Caco-2 (cell line): ENCODE measurements at regions not wholly inside any gene's neighbourhood (a gene's known extent, or its start where the extent isn't known, plus 50 kb on each side); places are given as distances from the start of the nearest gene placed in this dataset.

Experiments
- BruUV-seq: library from RNA; stranded (reverse); fragments of 400-500 nt; replicated peaks from 2 replicates; lab custom pipeline; 2021; lab: Mats Ljungman, UMichigan
- CTCF ChIA-PET: fragments of 300-600 bp; sonication (Branson Sonifier 250); formaldehyde crosslinking; loops from one replicate; lab custom pipeline; 2022; ENCODE audit warnings: antibody characterized with exemption; lab: Charles Lee
- POLR2A ChIA-PET: fragments of 300-600 bp; sonication (Branson Sonifier 250); formaldehyde crosslinking; loops from one replicate; lab custom pipeline; 2022; ENCODE audit warnings: antibody characterized with exemption; lab: Charles Lee
- DNase-seq, 2 experiments: peaks; one replicate each; pipeline versions ENCODE4 v3.0.0 to v3.0.0-alpha.2; 2020 to 2022
- H3K27me3 ChIP-seq: replicated peaks from 2 replicates; pipeline ENCODE4 v1.6.0; 2011; ENCODE audit warnings: low read length; ENCODE audit not compliant: control insufficient read depth, insufficient read depth
- H3K36me3 ChIP-seq: 2 replicates; pipeline ENCODE4 v1.5.1; 2011; ENCODE audit warnings: low read length; ENCODE audit not compliant: control insufficient read depth, insufficient read depth
- H3K4me1 ChIP-seq: fragments of 250-450 bp; sonication (Bioruptor Pico); 2 replicates; pipeline ENCODE4 v1.5.1; 2020; ENCODE audit warnings: mild to moderate bottlenecking
- H3K4me3 ChIP-seq: 2 replicates; pipeline ENCODE4 v1.5.1; 2011; ENCODE audit warnings: low read depth, mild to moderate bottlenecking, control low read depth, low read length
- H3K9me3 ChIP-seq: fragments of 250-450 bp; sonication (Bioruptor Pico); 2 replicates; pipeline ENCODE4 v1.5.1; 2020; ENCODE audit warnings: mild to moderate bottlenecking, moderate library complexity
- H3K27ac Mint-ChIP-seq: one replicate; pipeline ENCODE4 v1.8.0; 2022; ENCODE audit warnings: mixed read lengths; ENCODE audit not compliant: unreplicated experiment
- H3K27me3 Mint-ChIP-seq: one replicate; pipeline ENCODE4 v1.8.0; 2022; ENCODE audit warnings: mixed read lengths; ENCODE audit not compliant: insufficient read depth, unreplicated experiment
- H3K36me3 Mint-ChIP-seq: one replicate; pipeline ENCODE4 v1.8.0; 2022; ENCODE audit warnings: mild to moderate bottlenecking, mixed read lengths; ENCODE audit not compliant: insufficient read depth, unreplicated experiment
- H3K4me1 Mint-ChIP-seq: one replicate; pipeline ENCODE4 v1.8.0; 2022; ENCODE audit warnings: low read depth, mixed read lengths; ENCODE audit not compliant: unreplicated experiment
- H3K4me3 Mint-ChIP-seq: one replicate; pipeline ENCODE4 v1.8.0; 2022; ENCODE audit warnings: mild to moderate bottlenecking, moderate library complexity, mixed read lengths; ENCODE audit not compliant: unreplicated experiment
- H3K9me3 Mint-ChIP-seq: one replicate; pipeline ENCODE4 v1.8.0; 2022; ENCODE audit warnings: mixed read lengths; ENCODE audit not compliant: unreplicated experiment
- CTCF ChIP-seq, 2 experiments: fragments of 200-600 bp in 1 of 2; IDR thresholded peaks; 1 replicate in 1 of 2; 2 replicates in 1 of 2; pipeline versions ENCODE4 v1.5.1 to v1.8.0; 2011 to 2022; ENCODE audit warnings: antibody characterized with exemption in 1 of 2, control low read depth in 1 of 2, inconsistent platforms in 1 of 2, low read depth in 1 of 2, low read length in 1 of 2, mild to moderate bottlenecking in 1 of 2, moderate library complexity in 1 of 2; ENCODE audit not compliant: insufficient read depth in 1 of 2, severe bottlenecking in 1 of 2, unreplicated experiment in 1 of 2
- intact Hi-C: fragments of 100-400 bp; cut with micrococcal nuclease; formaldehyde crosslinking; loops from one replicate; pipeline ENCODE4 v1.10.0; 2022; ENCODE audit not compliant: unreplicated experiment

- ChIA-PET CTCF (no interaction called here), POLR2A (no interaction called here)
- Mint-ChIP-seq H3K27me3 (peaks cover 4% of the 10 kb centered on the region), H3K27ac (no peak overlapping the region), H3K36me3 (no peaks in the 10 kb centered on the region), H3K9me3 (peaks cover 32% of the 10 kb centered on the region), H3K4me1 (no peaks in the 10 kb centered on the region), H3K4me3 (no peak overlapping the region)
- intact Hi-C loops = no loop called here
- Histone ChIP-seq H3K9me3 (no peaks in the 10 kb centered on the region), H3K4me3 (no peak overlapping the region), H3K27me3 (no peaks in the 10 kb centered on the region), H3K4me1 (no peaks in the 10 kb centered on the region), H3K36me3 (no peaks in the 10 kb centered on the region)
- DNase-seq = no peak
- no peak for TF ChIP-seq CTCF (IDR thresholded peaks at IDR 0.05; ENCODE audit: insufficient read depth in 1 of 2, low read depth in 1 of 2, low read length in 1 of 2, severe bottlenecking in 1 of 2, unreplicated experiment in 1 of 2)
- no TSS peak for BruUV-seq
Observed at GRCh38 chr10:130362308-130362761, 226.1 kb downstream of the GLRX3 start.

GRCh38 chr10:130363051-130363450 is 226.9 kb downstream of the GLRX3 start:
- Mint-ChIP-seq H3K27me3 (peaks cover 4% of the 10 kb centered on the region), H3K27ac (no peak overlapping the region), H3K4me3 (no peak overlapping the region), H3K9me3 (peaks cover 32% of the 10 kb centered on the region), H3K4me1 (no peaks in the 10 kb centered on the region), H3K36me3 (no peaks in the 10 kb centered on the region)
- POLR2A ChIA-PET = no interaction called here
- intact Hi-C loops = no loop called here
- H3K9me3 ChIP-seq = no peaks in the 10 kb centered on the region
- H3K4me3 ChIP-seq = no peak overlapping the region
- no peaks in the 10 kb centered on the region for H3K27me3 ChIP-seq
- no peak for TF ChIP-seq CTCF (IDR thresholded peaks at IDR 0.05; ENCODE audit: insufficient read depth in 1 of 2, low read depth in 1 of 2, low read length in 1 of 2, severe bottlenecking in 1 of 2, unreplicated experiment in 1 of 2)
- CTCF ChIA-PET = no interaction called here
- no peaks in the 10 kb centered on the region for H3K36me3 ChIP-seq
- BruUV-seq = no TSS peak
- no peaks in the 10 kb centered on the region for H3K4me1 ChIP-seq
- no peak for DNase-seq

GRCh38 chr10:130363899-130364445 is 227.8 kb downstream of the GLRX3 start:
- Mint-ChIP-seq H3K4me1 (no peaks in the 10 kb centered on the region), H3K9me3 (peaks cover 39% of the 10 kb centered on the region), H3K27me3 (peaks cover 4% of the 10 kb centered on the region), H3K27ac (no peak overlapping the region), H3K4me3 (no peak overlapping the region), H3K36me3 (no peaks in the 10 kb centered on the region)
- Histone ChIP-seq H3K4me3 (no peak overlapping the region), H3K4me1 (no peaks in the 10 kb centered on the region), H3K27me3 (no peaks in the 10 kb centered on the region), H3K9me3 (no peaks in the 10 kb centered on the region), H3K36me3 (no peaks in the 10 kb centered on the region)
- ChIA-PET CTCF (no interaction called here), POLR2A (no interaction called here)
- intact Hi-C loops = no loop called here
- no peak for TF ChIP-seq CTCF (IDR thresholded peaks at IDR 0.05; ENCODE audit: insufficient read depth in 1 of 2, low read depth in 1 of 2, low read length in 1 of 2, severe bottlenecking in 1 of 2, unreplicated experiment in 1 of 2)
- no TSS peak for BruUV-seq
- DNase-seq = no peak
